ENCODE measurements at regions not wholly inside any gene's neighbourhood (a gene's known extent, or its start where the extent isn't known, plus 50 kb on each side); places are given as distances from the start of the nearest gene placed in this dataset.
A peak's percentile ranks its signal among the peaks of the same experiment; 100 is the strongest.

- Mint-ChIP-seq H3K4me3 (ENCODE audit: unreplicated experiment) (peak overlapping the region; percentile 59), H3K27ac (ENCODE audit: low read depth, unreplicated experiment) (peak overlapping the region; percentile 87), H3K36me3 (ENCODE audit: insufficient read depth, unreplicated experiment) (no peaks in the 10 kb centered on the region), H3K27me3 (ENCODE audit: insufficient read depth, unreplicated experiment) (no peaks in the 10 kb centered on the region), H3K4me1 (ENCODE audit: insufficient read depth, unreplicated experiment) (peaks cover 22% of the 10 kb centered on the region), H3K9me3 (ENCODE audit: unreplicated experiment) (no peaks in the 10 kb centered on the region)
- no TSS peak for BruUV-seq (replicated peaks)
- ChIA-PET CTCF (no interaction called here), POLR2A (interaction anchor here (1.1 to 1.5 kb wide), 3 partner anchors 13 to 16 kb away, joined by 3 to 4 read pairs (median 3); no protein-coding TSS in a partner anchor)
- no peak for TF ChIP-seq CTCF (IDR thresholded peaks at IDR 0.05; ENCODE audit: unreplicated experiment)
- peak; percentile 69 for DNase-seq (ENCODE audit: unreplicated experiment)
- intact Hi-C loops (cut with micrococcal nuclease) = loop anchor here (1.0 kb wide), 1 partner anchor 25 kb away; no protein-coding TSS in a partner anchor
Measured at GRCh38 chr4:181661090-181661489, 582.1 kb upstream of the TENM3 start.

GRCh38 chr4:181661923-181662322 is 581.3 kb upstream of the TENM3 start:
- no peak for DNase-seq (ENCODE audit: unreplicated experiment)
- no peak for TF ChIP-seq CTCF (IDR thresholded peaks at IDR 0.05; ENCODE audit: unreplicated experiment)
- ChIA-PET CTCF (interaction anchor here (0.6 kb wide), 2 partner anchors 796 to 1488 kb away, joined by 3 read pairs; no protein-coding TSS in a partner anchor), POLR2A (interaction anchor here (0.8 to 1.5 kb wide), 3 partner anchors 15 to 25 kb away, joined by 3 to 4 read pairs (median 4); no protein-coding TSS in a partner anchor)
- H3K27ac Mint-ChIP-seq (ENCODE audit: low read depth, unreplicated experiment) = peak overlapping the region; percentile 87
- intact Hi-C loops (cut with micrococcal nuclease) = loop anchor here (1.0 kb wide), 1 partner anchor 24 kb away; no protein-coding TSS in a partner anchor
- peak overlapping the region; percentile 59 for H3K4me3 Mint-ChIP-seq (ENCODE audit: unreplicated experiment)
- peaks cover 22% of the 10 kb centered on the region for H3K4me1 Mint-ChIP-seq (ENCODE audit: insufficient read depth, unreplicated experiment)
- no peaks in the 10 kb centered on the region for H3K36me3 Mint-ChIP-seq (ENCODE audit: insufficient read depth, unreplicated experiment)
- H3K27me3 Mint-ChIP-seq (ENCODE audit: insufficient read depth, unreplicated experiment) = no peaks in the 10 kb centered on the region
- H3K9me3 Mint-ChIP-seq (ENCODE audit: unreplicated experiment) = no peaks in the 10 kb centered on the region
- BruUV-seq (replicated peaks) = no TSS peak

GRCh38 chr4:181662383-181662782 is 580.8 kb upstream of the TENM3 start:
- peaks cover 22% of the 10 kb centered on the region for H3K4me1 Mint-ChIP-seq (ENCODE audit: insufficient read depth, unreplicated experiment)
- peak; percentile 69 for DNase-seq (ENCODE audit: unreplicated experiment)
- intact Hi-C loops (cut with micrococcal nuclease) = no loop called here
- no peak overlapping the region for H3K4me3 Mint-ChIP-seq (ENCODE audit: unreplicated experiment)
- peak overlapping the region; percentile 87 for H3K27ac Mint-ChIP-seq (ENCODE audit: low read depth, unreplicated experiment)
- BruUV-seq (replicated peaks) = no TSS peak
- POLR2A ChIA-PET = interaction anchor here (0.8 to 1.2 kb wide), 2 partner anchors 19 to 25 kb away, joined by 3 to 4 read pairs; no protein-coding TSS in a partner anchor
- CTCF ChIA-PET = interaction anchor here (0.6 to 0.7 kb wide), 3 partner anchors 291 to 1487 kb away, joined by 3 read pairs; no protein-coding TSS in a partner anchor
- no peak for TF ChIP-seq CTCF (IDR thresholded peaks at IDR 0.05; ENCODE audit: unreplicated experiment)
- no peaks in the 10 kb centered on the region for H3K27me3 Mint-ChIP-seq (ENCODE audit: insufficient read depth, unreplicated experiment)
- no peaks in the 10 kb centered on the region for H3K9me3 Mint-ChIP-seq (ENCODE audit: unreplicated experiment)
- H3K36me3 Mint-ChIP-seq (ENCODE audit: insufficient read depth, unreplicated experiment) = no peaks in the 10 kb centered on the region

- H3K27ac Mint-ChIP-seq (ENCODE audit: low read depth, unreplicated experiment) = no peak overlapping the region
- H3K9me3 Mint-ChIP-seq (ENCODE audit: unreplicated experiment) = no peaks in the 10 kb centered on the region
- no peak for TF ChIP-seq CTCF (IDR thresholded peaks at IDR 0.05; ENCODE audit: unreplicated experiment)
- no peaks in the 10 kb centered on the region for H3K27me3 Mint-ChIP-seq (ENCODE audit: insufficient read depth, unreplicated experiment)
- ChIA-PET CTCF (no interaction called here), POLR2A (no interaction called here)
- DNase-seq (ENCODE audit: unreplicated experiment) = no peak
- H3K4me1 Mint-ChIP-seq (ENCODE audit: insufficient read depth, unreplicated experiment) = no peaks in the 10 kb centered on the region
- intact Hi-C loops (cut with micrococcal nuclease) = no loop called here
- H3K36me3 Mint-ChIP-seq (ENCODE audit: insufficient read depth, unreplicated experiment) = no peaks in the 10 kb centered on the region
- no peak overlapping the region for H3K4me3 Mint-ChIP-seq (ENCODE audit: unreplicated experiment)
- no TSS peak for BruUV-seq (replicated peaks)
Measured at GRCh38 chr4:181670506-181670905, 572.7 kb upstream of the TENM3 start.
